ENCODE measurements at regions not wholly inside any gene's neighbourhood (a gene's known extent, or its start where the extent isn't known, plus 50 kb on each side); places are given as distances from the start of the nearest gene placed in this dataset.

DNA sequence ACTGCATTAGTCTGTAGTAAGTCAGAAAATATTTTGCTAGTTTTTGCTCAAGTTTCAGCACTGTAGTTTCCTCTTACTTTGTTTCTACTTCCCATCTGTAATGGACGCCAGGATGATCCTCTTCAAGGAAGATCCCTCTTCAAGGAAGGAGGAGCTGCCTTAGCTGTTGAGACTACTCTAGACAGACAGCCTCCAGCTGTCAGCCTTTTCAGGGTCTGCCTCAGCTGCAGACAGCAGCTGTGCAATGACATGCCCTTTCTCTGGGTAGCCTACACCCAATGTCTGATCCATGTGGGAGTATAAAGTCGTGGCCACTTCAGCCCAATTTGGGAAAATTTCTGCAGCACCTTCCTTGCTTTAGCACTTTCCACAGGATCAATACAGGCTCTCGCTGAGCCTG is 281.0 kb upstream of the MAOA start (continued):
- TF ChIP-seq, protein P1, sequence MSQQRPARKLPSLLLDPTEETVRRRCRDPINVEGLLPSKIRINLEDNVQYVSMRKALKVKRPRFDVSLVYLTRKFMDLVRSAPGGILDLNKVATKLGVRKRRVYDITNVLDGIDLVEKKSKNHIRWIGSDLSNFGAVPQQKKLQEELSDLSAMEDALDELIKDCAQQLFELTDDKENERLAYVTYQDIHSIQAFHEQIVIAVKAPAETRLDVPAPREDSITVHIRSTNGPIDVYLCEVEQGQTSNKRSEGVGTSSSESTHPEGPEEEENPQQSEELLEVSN (IDR thresholded peaks at IDR 0.05) = no peak
- TF ChIP-seq, protein P2, sequence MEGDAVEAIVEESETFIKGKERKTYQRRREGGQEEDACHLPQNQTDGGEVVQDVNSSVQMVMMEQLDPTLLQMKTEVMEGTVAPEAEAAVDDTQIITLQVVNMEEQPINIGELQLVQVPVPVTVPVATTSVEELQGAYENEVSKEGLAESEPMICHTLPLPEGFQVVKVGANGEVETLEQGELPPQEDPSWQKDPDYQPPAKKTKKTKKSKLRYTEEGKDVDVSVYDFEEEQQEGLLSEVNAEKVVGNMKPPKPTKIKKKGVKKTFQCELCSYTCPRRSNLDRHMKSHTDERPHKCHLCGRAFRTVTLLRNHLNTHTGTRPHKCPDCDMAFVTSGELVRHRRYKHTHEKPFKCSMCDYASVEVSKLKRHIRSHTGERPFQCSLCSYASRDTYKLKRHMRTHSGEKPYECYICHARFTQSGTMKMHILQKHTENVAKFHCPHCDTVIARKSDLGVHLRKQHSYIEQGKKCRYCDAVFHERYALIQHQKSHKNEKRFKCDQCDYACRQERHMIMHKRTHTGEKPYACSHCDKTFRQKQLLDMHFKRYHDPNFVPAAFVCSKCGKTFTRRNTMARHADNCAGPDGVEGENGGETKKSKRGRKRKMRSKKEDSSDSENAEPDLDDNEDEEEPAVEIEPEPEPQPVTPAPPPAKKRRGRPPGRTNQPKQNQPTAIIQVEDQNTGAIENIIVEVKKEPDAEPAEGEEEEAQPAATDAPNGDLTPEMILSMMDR (IDR thresholded peaks at IDR 0.05; ENCODE audit: control extremely low read depth in 1 of 3, insufficient read depth in 1 of 3, low read depth in 1 of 3, low read length in 3 of 3) = no peak
- no peak for TF ChIP-seq SAP30 (IDR thresholded peaks at IDR 0.05; ENCODE audit: insufficient read depth, insufficient replicate concordance, low read length)
